ENCODE measurements at regions not wholly inside any gene's neighbourhood (a gene's known extent, or its start where the extent isn't known, plus 50 kb on each side); places are given as distances from the start of the nearest gene placed in this dataset.

DNA sequence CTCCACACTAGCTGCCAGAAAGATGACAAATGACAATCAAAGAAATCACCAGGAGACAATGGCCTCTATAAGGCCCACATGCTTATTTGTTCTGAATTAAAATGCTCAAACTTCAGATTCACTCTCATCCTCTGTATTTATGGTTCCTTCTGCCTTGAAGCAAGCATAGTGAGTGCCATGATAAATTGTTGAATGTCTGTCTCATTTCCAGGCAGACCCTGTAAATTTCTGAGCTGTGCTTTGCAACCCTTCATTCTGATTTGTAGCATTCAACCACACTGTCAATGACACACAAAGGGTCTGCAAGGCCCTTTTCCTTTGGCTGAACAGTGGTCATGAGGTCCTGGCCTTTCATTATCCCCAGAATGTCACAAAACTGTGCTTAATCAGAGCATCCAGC lies 506.6 kb upstream of the GHITM start:
- no peak for DNase-seq (ENCODE audit: low read depth)
- no peak overlapping the region for H3K4me3 ChIP-seq (ENCODE audit: low read depth, low read length)
- TF ChIP-seq, protein P1, sequence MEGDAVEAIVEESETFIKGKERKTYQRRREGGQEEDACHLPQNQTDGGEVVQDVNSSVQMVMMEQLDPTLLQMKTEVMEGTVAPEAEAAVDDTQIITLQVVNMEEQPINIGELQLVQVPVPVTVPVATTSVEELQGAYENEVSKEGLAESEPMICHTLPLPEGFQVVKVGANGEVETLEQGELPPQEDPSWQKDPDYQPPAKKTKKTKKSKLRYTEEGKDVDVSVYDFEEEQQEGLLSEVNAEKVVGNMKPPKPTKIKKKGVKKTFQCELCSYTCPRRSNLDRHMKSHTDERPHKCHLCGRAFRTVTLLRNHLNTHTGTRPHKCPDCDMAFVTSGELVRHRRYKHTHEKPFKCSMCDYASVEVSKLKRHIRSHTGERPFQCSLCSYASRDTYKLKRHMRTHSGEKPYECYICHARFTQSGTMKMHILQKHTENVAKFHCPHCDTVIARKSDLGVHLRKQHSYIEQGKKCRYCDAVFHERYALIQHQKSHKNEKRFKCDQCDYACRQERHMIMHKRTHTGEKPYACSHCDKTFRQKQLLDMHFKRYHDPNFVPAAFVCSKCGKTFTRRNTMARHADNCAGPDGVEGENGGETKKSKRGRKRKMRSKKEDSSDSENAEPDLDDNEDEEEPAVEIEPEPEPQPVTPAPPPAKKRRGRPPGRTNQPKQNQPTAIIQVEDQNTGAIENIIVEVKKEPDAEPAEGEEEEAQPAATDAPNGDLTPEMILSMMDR (IDR thresholded peaks at IDR 0.05; ENCODE audit: insufficient read depth, low read depth, low read length, missing control alignments) = no peak

DNA sequence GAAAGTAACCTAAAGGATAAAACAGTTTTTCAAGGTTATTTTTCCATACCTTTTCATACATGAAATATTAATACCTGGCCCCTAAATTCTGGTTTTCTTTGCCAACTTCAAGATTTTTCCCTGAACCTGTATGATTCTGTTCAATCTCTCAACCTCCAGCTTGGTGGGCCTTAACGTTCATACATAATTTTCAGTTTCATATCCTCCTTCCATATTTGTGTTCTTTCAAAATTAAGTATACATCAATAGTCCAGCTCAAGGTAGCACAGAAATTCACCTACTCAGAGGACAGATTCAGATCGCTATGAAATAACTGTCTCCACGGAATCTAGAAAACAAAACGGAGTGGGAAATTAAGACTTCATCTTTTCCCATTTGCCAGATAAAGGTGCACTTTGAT lies 505.8 kb upstream of the GHITM start:
- H3K4me3 ChIP-seq (ENCODE audit: low read depth, low read length) = no peak overlapping the region
- TF ChIP-seq, protein P1 (IDR thresholded peaks at IDR 0.05; ENCODE audit: insufficient read depth, low read depth, low read length, missing control alignments) = no peak
- DNase-seq (ENCODE audit: low read depth) = no peak

DNA sequence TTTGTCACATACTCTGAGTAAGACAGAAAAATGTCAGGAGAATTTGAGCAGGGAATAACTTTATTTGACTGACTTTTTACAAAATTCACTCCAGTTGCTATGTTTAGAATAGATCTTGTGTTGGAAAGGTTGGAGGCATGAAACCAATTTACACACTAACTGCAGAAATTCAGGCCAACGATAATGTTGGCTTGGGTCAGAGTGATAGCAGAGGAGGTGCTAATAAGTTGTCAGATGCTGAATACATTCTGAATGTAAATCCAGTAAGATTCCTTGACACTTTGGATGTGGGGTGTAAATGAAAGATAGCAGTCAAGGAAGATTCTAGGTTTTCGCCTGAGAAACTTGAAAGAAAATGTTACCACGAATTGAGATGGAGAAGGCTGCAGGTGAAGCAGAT lies 502.5 kb upstream of the GHITM start:
- no peak overlapping the region for H3K4me3 ChIP-seq (ENCODE audit: low read depth, low read length)
- TF ChIP-seq, protein P1 (IDR thresholded peaks at IDR 0.05; ENCODE audit: insufficient read depth, low read depth, low read length, missing control alignments) = no peak
- DNase-seq (ENCODE audit: low read depth) = no peak

DNA sequence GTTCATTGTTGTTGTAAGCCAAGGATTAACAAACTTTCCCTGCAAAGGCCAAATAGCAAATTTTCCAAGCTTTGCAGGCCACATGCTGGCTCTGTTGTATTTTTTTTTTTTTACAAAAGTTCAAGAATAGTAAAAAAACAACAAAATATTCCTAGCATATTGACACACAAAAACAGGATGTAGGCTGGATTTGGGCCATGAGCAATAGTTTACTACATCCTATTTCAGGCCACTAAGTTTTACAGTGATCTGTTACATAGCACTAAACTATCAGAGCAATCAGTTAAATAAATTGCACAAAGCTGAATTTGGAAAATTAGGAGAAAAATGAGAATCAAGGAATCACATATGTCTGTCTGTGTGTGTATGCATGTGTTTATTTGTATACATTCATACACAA lies 491.8 kb upstream of the GHITM start:
- TF ChIP-seq, protein P1 (IDR thresholded peaks at IDR 0.05; ENCODE audit: insufficient read depth, low read depth, low read length, missing control alignments) = no peak

DNA sequence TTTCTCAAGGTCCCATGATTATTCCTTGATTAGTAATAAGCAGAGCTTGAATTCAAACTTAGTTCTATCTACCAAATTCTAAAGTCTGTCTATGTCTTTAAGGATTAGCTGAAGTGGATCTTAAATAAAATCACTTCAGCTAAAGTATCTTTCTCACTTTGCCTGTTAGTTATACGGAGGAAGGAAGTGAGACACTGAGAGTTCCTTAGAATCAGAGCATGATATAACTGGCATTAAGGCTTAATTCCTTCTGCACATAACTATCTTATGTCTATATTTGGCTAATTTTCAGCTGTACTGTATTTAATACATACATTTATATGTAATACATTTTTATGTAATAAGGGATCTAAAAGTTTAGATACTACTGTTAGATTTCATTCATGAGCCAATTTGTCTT lies 491.1 kb upstream of the GHITM start:
- DNase-seq (ENCODE audit: low read depth) = no peak
- no peak overlapping the region for H3K4me3 ChIP-seq (ENCODE audit: low read depth, low read length)
- TF ChIP-seq, protein P1 (IDR thresholded peaks at IDR 0.05; ENCODE audit: insufficient read depth, low read depth, low read length, missing control alignments) = no peak

More for the DNA sequence above, 491.8 kb upstream of the GHITM start:
- H3K4me3 ChIP-seq (ENCODE audit: low read depth, low read length) = no peak overlapping the region
- no peak for DNase-seq (ENCODE audit: low read depth)

DNA sequence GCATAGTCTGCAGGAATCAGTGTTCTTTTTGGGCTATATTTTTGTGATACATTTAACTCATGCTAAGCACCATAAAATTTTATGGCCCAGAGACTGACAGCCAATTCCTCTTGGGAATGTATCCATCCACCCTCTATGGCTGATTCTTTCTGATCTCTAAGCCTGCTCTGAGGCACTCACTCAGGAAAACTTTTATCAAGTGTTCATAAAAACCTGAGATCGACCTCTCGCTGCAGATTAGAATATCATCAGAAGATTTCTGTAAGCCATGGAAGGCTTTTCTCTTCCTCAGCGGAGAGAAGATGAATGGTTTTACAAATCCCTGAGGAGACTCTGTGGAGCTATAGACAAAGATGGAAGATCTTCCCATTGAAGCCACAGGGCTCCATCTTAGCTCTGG lies 489.8 kb upstream of the GHITM start:
- no peak for DNase-seq (ENCODE audit: low read depth)
- TF ChIP-seq, protein P1 (IDR thresholded peaks at IDR 0.05; ENCODE audit: insufficient read depth, low read depth, low read length, missing control alignments) = no peak
- H3K4me3 ChIP-seq (ENCODE audit: low read depth, low read length) = no peak overlapping the region

DNA sequence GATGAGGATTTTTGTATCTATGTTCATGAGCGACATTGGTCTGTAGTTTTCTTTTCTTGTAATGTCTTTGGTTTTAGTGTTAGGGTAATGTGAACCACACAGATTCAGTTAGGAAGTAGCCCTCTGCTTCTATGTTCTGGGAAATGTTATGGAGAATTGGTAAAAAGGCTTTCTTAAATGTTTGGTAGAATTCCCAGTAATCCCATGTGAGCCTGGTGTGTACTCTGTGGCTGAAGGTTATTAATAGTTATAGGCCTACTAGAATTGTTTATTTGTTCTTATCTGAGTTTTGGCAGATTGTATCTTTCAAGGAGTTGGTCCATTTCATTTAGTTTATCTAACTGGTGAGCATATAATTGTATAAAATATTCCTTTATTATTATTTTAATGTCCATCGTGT lies 484.6 kb upstream of the GHITM start:
- TF ChIP-seq, protein P1 (IDR thresholded peaks at IDR 0.05; ENCODE audit: insufficient read depth, low read depth, low read length, missing control alignments) = no peak
- no peak overlapping the region for H3K4me3 ChIP-seq (ENCODE audit: low read depth, low read length)
- no peak for DNase-seq (ENCODE audit: low read depth)
